Mesothelial cell of epicardium (in vitro differentiated cells): ENCODE measurements at regions not wholly inside any gene's neighbourhood (a gene's known extent, or its start where the extent isn't known, plus 50 kb on each side); places are given as distances from the start of the nearest gene placed in this dataset.

ENCODE experiments used
- DNase-seq, 2 experiments: peaks; one replicate each; pipeline ENCODE4 v3.0.0; 2021; ENCODE audit warnings: low spot score in 2 of 2; ENCODE audit not compliant: unreplicated experiment in 2 of 2
- H3K27ac Mint-ChIP-seq: 2 replicates; pipeline ENCODE4 v1.8.0; 2021; ENCODE audit warnings: mixed read lengths
- H3K27me3 Mint-ChIP-seq: 2 replicates; pipeline ENCODE4 v1.8.0; 2021; ENCODE audit warnings: low read depth, mixed read lengths
- H3K36me3 Mint-ChIP-seq: 2 replicates; pipeline ENCODE4 v1.8.0; 2021; ENCODE audit warnings: mixed read lengths
- H3K4me1 Mint-ChIP-seq: 2 replicates; pipeline ENCODE4 v1.8.0; 2021; ENCODE audit warnings: mixed read lengths
- H3K4me3 Mint-ChIP-seq: 2 replicates; pipeline ENCODE4 v1.8.0; 2021; ENCODE audit warnings: mild to moderate bottlenecking, moderate library complexity, mixed read lengths
- H3K9me3 Mint-ChIP-seq: 2 replicates; pipeline ENCODE4 v1.8.0; 2021; ENCODE audit warnings: mixed read lengths
- CTCF ChIP-seq: fragments of 200-600 bp; sonication (generic); IDR thresholded peaks from one replicate; pipeline ENCODE4 v1.5.0; 2021; ENCODE audit warnings: antibody characterized with exemption; ENCODE audit not compliant: unreplicated experiment

GRCh38 chr11:62030071-62030684, 62.7 kb upstream of the FTH1 start:
- peaks cover 4% of the 10 kb centered on the region for H3K9me3 Mint-ChIP-seq
- TF ChIP-seq CTCF = no peak
- no peaks in the 10 kb centered on the region for H3K4me1 Mint-ChIP-seq
- no peaks in the 10 kb centered on the region for H3K36me3 Mint-ChIP-seq
- DNase-seq = no peak
- no peak overlapping the region for H3K27ac Mint-ChIP-seq
- no peak overlapping the region for H3K4me3 Mint-ChIP-seq
- no peaks in the 10 kb centered on the region for H3K27me3 Mint-ChIP-seq

- H3K4me3 Mint-ChIP-seq = no peak overlapping the region
- H3K27ac Mint-ChIP-seq = no peak overlapping the region
- H3K9me3 Mint-ChIP-seq = peaks cover 14% of the 10 kb centered on the region
- no peaks in the 10 kb centered on the region for H3K27me3 Mint-ChIP-seq
- DNase-seq = no peak
- no peak for TF ChIP-seq CTCF
- H3K4me1 Mint-ChIP-seq = no peaks in the 10 kb centered on the region
- no peaks in the 10 kb centered on the region for H3K36me3 Mint-ChIP-seq
Observed at GRCh38 chr11:62026739-62027370, 59.4 kb upstream of the FTH1 start.

GRCh38 chr11:62025487-62026105, 58.2 kb upstream of the FTH1 start:
- no peak for DNase-seq

GRCh38 chr11:62024936-62025486, 57.6 kb upstream of the FTH1 start:
- Mint-ChIP-seq H3K27ac (no peak overlapping the region), H3K4me1 (no peaks in the 10 kb centered on the region), H3K36me3 (peaks cover 2% of the 10 kb centered on the region), H3K27me3 (no peaks in the 10 kb centered on the region), H3K4me3 (no peak overlapping the region), H3K9me3 (peaks cover 22% of the 10 kb centered on the region)
- DNase-seq = no peak
- no peak for TF ChIP-seq CTCF

More at GRCh38 chr11:62025487-62026105, 58.2 kb upstream of the FTH1 start:
- Mint-ChIP-seq H3K9me3 (peaks cover 22% of the 10 kb centered on the region), H3K4me1 (no peaks in the 10 kb centered on the region), H3K27ac (no peak overlapping the region), H3K4me3 (no peak overlapping the region), H3K36me3 (peaks cover 2% of the 10 kb centered on the region), H3K27me3 (no peaks in the 10 kb centered on the region)
- no peak for TF ChIP-seq CTCF

GRCh38 chr11:62022211-62022610, 54.8 kb upstream of the FTH1 start:
- peaks cover 22% of the 10 kb centered on the region for H3K9me3 Mint-ChIP-seq
- H3K4me1 Mint-ChIP-seq = no peaks in the 10 kb centered on the region
- H3K36me3 Mint-ChIP-seq = peaks cover 2% of the 10 kb centered on the region
- no peak overlapping the region for H3K4me3 Mint-ChIP-seq
- H3K27me3 Mint-ChIP-seq = no peaks in the 10 kb centered on the region
- no peak overlapping the region for H3K27ac Mint-ChIP-seq
- no peak for DNase-seq
- no peak for TF ChIP-seq CTCF
